ENCODE measurements at regions not wholly inside any gene's neighbourhood (a gene's known extent, or its start where the extent isn't known, plus 50 kb on each side); places are given as distances from the start of the nearest gene placed in this dataset.

DNA sequence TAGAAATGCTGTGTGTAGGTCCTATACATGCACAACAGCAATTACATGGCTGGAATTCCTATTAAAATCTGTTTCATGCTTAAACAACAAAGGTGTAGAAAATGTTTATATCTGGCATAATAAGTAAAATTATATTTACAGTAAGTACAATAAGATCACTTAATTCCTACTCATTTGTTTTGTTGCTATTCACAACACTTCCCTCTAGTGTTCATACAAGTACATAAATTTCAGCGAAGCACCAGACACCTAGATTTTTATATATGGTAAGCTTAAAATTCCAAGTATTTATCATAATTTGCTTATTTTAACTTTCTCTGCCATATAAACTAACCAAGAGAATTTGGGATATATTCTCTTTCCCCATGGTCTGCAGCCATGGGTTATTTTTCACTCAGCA, 51.8 kb upstream of the ANK3 start:
- intact Hi-C loops (cut with micrococcal nuclease): loop anchor here (10.0 kb wide), 1 partner anchor 843 kb away; no protein-coding TSS in a partner anchor
- BruUV-seq (replicated peaks): no TSS peak
- in situ Hi-C loops (cut with MboI): loop anchor here (5.0 to 25.0 kb wide), 2 partner anchors 344 to 804 kb away; no protein-coding TSS in a partner anchor
- FAIRE-seq (no peak), ATAC-seq (peak; percentile 61; the same call in 1 of the 3 replicates), DNase-seq (ENCODE audit: extremely low read depth in 1 of 4, low spot score in 3 of 4) (peak in 1 of 4 experiments; percentile 23)
- H3K79me2 ChIP-seq (ENCODE audit: control insufficient read depth, insufficient read depth, low read length): no peaks in the 10 kb centered on the region
- H4K20me1 ChIP-seq (replicated peaks; ENCODE audit: control insufficient read depth, insufficient read depth, low read length): no peaks in the 10 kb centered on the region
- H3K4me2 ChIP-seq (ENCODE audit: insufficient read depth, low read length): no peak overlapping the region
- no peaks in the 10 kb centered on the region for H3K9me3 ChIP-seq (replicated peaks; ENCODE audit: control insufficient read depth, insufficient read depth, low read depth, low read length)
- WGBS (ENCODE audit: insufficient coverage, low coverage, missing lambda C conversion rate): 0% methylated on average over 1 of the region's 1 CpG
- POLR2A ChIA-PET: no interaction called here
- no peak overlapping the region for H3K27ac ChIP-seq (ENCODE audit: extremely low read depth, low read depth, low read length)
- H3K36me3 ChIP-seq (ENCODE audit: control insufficient read depth, insufficient read depth, low read length): no peaks in the 10 kb centered on the region
- H3K9ac ChIP-seq (ENCODE audit: insufficient read depth in 1 of 2, low read depth in 2 of 2, low read length in 2 of 2): no peak overlapping the region
- no peaks in the 10 kb centered on the region for H3K27me3 ChIP-seq (ENCODE audit: control insufficient read depth in 2 of 2, insufficient read depth in 2 of 2, low read length in 2 of 2)
- CTCF ChIA-PET (ENCODE audit: low intra/inter-chr PET ratio): interaction anchor here (0.6 to 1.4 kb wide), 5 partner anchors 203 to 576 kb away, joined by 3 to 20 read pairs (median 3); no protein-coding TSS in a partner anchor
- no peak overlapping the region for H2AFZ ChIP-seq (ENCODE audit: low read depth, low read length)
- no peaks in the 10 kb centered on the region for H3K4me1 ChIP-seq (replicated peaks in 1 of 2; ENCODE audit: control insufficient read depth in 2 of 2, insufficient read depth in 2 of 2, low read length in 2 of 2)
- H3K9me1 ChIP-seq (ENCODE audit: control insufficient read depth, insufficient read depth, low read length): no peaks in the 10 kb centered on the region
- no peak overlapping the region for H3K4me3 ChIP-seq
- TF ChIP-seq ZNF165 (CRISPR knock-in tag; IDR thresholded peaks at IDR 0.05; ENCODE audit: borderline replicate concordance) (no peak), MYC (IDR thresholded peaks at IDR 0.05; ENCODE audit: low read depth, low read length) (no peak), MYC (CRISPR knock-in tag; IDR thresholded peaks at IDR 0.05; ENCODE audit: borderline replicate concordance, low read depth) (no peak)
- TF ChIP-seq, protein P1, sequence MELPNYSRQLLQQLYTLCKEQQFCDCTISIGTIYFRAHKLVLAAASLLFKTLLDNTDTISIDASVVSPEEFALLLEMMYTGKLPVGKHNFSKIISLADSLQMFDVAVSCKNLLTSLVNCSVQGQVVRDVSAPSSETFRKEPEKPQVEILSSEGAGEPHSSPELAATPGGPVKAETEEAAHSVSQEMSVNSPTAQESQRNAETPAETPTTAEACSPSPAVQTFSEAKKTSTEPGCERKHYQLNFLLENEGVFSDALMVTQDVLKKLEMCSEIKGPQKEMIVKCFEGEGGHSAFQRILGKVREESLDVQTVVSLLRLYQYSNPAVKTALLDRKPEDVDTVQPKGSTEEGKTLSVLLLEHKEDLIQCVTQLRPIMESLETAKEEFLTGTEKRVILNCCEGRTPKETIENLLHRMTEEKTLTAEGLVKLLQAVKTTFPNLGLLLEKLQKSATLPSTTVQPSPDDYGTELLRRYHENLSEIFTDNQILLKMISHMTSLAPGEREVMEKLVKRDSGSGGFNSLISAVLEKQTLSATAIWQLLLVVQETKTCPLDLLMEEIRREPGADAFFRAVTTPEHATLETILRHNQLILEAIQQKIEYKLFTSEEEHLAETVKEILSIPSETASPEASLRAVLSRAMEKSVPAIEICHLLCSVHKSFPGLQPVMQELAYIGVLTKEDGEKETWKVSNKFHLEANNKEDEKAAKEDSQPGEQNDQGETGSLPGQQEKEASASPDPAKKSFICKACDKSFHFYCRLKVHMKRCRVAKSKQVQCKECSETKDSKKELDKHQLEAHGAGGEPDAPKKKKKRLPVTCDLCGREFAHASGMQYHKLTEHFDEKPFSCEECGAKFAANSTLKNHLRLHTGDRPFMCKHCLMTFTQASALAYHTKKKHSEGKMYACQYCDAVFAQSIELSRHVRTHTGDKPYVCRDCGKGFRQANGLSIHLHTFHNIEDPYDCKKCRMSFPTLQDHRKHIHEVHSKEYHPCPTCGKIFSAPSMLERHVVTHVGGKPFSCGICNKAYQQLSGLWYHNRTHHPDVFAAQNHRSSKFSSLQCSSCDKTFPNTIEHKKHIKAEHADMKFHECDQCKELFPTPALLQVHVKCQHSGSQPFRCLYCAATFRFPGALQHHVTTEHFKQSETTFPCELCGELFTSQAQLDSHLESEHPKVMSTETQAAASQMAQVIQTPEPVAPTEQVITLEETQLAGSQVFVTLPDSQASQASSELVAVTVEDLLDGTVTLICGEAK (IDR thresholded peaks at IDR 0.05): no peak
- TF ChIP-seq, protein P1 (CRISPR knock-in tag; IDR thresholded peaks at IDR 0.05): no peak
- TF ChIP-seq, protein P2, sequence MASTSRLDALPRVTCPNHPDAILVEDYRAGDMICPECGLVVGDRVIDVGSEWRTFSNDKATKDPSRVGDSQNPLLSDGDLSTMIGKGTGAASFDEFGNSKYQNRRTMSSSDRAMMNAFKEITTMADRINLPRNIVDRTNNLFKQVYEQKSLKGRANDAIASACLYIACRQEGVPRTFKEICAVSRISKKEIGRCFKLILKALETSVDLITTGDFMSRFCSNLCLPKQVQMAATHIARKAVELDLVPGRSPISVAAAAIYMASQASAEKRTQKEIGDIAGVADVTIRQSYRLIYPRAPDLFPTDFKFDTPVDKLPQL (IDR thresholded peaks at IDR 0.05; ENCODE audit: extremely low read depth, insufficient read length): no peak
